Osteocyte (in vitro differentiated cells): ENCODE measurements at regions not wholly inside any gene's neighbourhood (a gene's known extent, or its start where the extent isn't known, plus 50 kb on each side); places are given as distances from the start of the nearest gene placed in this dataset.

Source experiments
- DNase-seq: peaks from one replicate; pipeline ENCODE4 v3.0.0; 2021; ENCODE audit warnings: mixed read lengths; ENCODE audit not compliant: unreplicated experiment; ENCODE audit errors: extremely low spot score
- H3K27ac Mint-ChIP-seq: one replicate; pipeline ENCODE4 v1.8.0; 2021; ENCODE audit warnings: mild to moderate bottlenecking, mixed read lengths; ENCODE audit not compliant: unreplicated experiment
- H3K27me3 Mint-ChIP-seq: one replicate; pipeline ENCODE4 v1.8.0; 2021; ENCODE audit warnings: mixed read lengths; ENCODE audit not compliant: unreplicated experiment
- H3K36me3 Mint-ChIP-seq: one replicate; pipeline ENCODE4 v1.8.0; 2021; ENCODE audit warnings: mixed read lengths; ENCODE audit not compliant: unreplicated experiment
- H3K4me1 Mint-ChIP-seq: one replicate; pipeline ENCODE4 v1.8.0; 2021; ENCODE audit warnings: mixed read lengths; ENCODE audit not compliant: unreplicated experiment
- H3K4me3 Mint-ChIP-seq: one replicate; pipeline ENCODE4 v1.8.0; 2021; ENCODE audit warnings: mild to moderate bottlenecking, moderate library complexity, mixed read lengths; ENCODE audit not compliant: unreplicated experiment
- H3K9me3 Mint-ChIP-seq: one replicate; pipeline ENCODE4 v1.8.0; 2021; ENCODE audit warnings: mixed read lengths; ENCODE audit not compliant: unreplicated experiment
- CTCF ChIP-seq: fragments of 200-600 bp; sonication (generic); IDR thresholded peaks from 2 replicates; pipeline ENCODE4 v1.5.0; 2021; ENCODE audit warnings: antibody characterized with exemption, mild to moderate bottlenecking, moderate library complexity

DNA sequence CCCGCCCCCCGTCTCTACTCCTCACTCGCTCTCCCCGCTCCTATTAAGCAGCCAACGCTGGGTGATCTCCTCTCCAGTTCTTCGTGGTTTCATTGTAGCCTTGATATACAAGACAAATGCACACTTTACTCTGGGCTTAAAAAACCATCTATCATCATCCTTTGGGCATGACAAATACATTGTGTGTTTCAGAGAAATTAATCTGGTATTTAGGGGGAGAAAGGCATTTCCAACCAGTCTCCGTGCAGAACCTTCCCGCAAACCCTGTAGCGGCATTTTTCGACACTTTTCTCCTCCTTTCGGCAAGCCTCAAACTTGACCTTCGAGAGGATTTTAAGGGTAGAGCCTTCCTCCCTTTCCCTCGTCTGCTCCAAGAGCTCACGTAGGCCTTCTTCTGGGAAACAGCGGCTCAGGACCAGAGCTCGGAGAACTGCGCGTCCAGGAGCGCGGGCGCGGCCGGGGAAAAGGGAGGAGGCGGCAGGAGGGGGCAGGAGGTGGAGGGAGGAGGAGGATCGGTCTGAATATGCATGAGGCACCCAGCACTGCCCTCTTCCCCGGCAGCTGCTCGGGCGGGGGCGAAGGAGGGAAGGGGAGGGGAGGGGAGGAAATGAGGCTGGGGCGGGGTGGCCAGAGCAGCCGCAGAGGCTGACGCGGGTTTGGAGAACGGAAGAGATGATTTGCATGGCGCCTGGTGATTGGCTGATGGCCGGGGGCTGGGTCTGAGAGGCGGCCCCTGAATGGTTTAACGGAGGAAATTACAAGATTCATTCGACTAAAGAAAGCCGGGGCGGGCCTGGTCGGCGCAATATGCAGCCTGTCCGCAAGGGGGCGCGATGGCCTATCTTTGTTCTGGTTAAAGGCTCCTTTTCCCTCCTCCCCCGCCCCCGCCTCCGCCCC is 127.5 kb downstream of the TMEM161B start:
- H3K27me3 Mint-ChIP-seq: peaks cover 18% of the 10 kb centered on the region
- DNase-seq: peak; percentile 97
- no peak overlapping the region for H3K4me3 Mint-ChIP-seq
- H3K9me3 Mint-ChIP-seq: no peaks in the 10 kb centered on the region
- TF ChIP-seq CTCF: peak; percentile 80
- H3K27ac Mint-ChIP-seq: no peak overlapping the region
- H3K36me3 Mint-ChIP-seq: no peaks in the 10 kb centered on the region
- H3K4me1 Mint-ChIP-seq: no peaks in the 10 kb centered on the region

DNA sequence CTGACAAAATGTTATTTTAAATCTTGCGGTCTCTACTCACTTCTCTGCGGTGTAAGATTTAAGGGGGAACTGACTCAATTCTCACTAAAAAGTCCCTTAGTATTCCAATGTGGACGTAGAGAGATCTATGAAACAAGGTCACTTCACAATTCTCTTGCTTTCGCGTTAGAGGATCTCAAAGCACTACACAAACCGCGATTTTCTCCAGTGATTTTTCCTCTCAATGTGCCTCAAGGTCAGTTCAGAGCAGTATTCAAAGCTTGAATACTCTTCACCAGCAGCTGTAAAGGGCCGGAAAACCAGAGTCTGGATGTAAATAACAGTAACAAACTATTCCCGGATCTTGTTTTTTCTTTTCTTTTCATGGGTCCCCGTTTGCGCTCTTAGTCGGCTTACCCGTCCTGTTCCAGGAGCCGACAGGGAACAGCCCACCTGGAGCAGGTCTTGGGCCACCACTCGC is 128.2 kb downstream of the TMEM161B start:
- no peaks in the 10 kb centered on the region for H3K36me3 Mint-ChIP-seq
- no peak overlapping the region for H3K4me3 Mint-ChIP-seq
- H3K4me1 Mint-ChIP-seq: no peaks in the 10 kb centered on the region
- DNase-seq: no peak
- no peak for TF ChIP-seq CTCF
- peaks cover 11% of the 10 kb centered on the region for H3K27me3 Mint-ChIP-seq
- no peaks in the 10 kb centered on the region for H3K9me3 Mint-ChIP-seq
- no peak overlapping the region for H3K27ac Mint-ChIP-seq

- Mint-ChIP-seq H3K36me3 (no peaks in the 10 kb centered on the region), H3K27ac (no peak overlapping the region), H3K9me3 (no peaks in the 10 kb centered on the region), H3K4me3 (no peak overlapping the region), H3K27me3 (peaks cover 23% of the 10 kb centered on the region), H3K4me1 (no peaks in the 10 kb centered on the region)
- no peak for TF ChIP-seq CTCF
- no peak for DNase-seq
Observed at GRCh38 chr5:88130211-88130815, 138.3 kb downstream of the TMEM161B start.

GRCh38 chr5:88128813-88129212 is 139.8 kb downstream of the TMEM161B start:
- Mint-ChIP-seq H3K36me3 (no peaks in the 10 kb centered on the region), H3K27me3 (peaks cover 14% of the 10 kb centered on the region), H3K27ac (no peak overlapping the region), H3K4me3 (no peak overlapping the region), H3K9me3 (peaks cover 3% of the 10 kb centered on the region), H3K4me1 (no peaks in the 10 kb centered on the region)
- no peak for DNase-seq
- TF ChIP-seq CTCF: no peak

DNA sequence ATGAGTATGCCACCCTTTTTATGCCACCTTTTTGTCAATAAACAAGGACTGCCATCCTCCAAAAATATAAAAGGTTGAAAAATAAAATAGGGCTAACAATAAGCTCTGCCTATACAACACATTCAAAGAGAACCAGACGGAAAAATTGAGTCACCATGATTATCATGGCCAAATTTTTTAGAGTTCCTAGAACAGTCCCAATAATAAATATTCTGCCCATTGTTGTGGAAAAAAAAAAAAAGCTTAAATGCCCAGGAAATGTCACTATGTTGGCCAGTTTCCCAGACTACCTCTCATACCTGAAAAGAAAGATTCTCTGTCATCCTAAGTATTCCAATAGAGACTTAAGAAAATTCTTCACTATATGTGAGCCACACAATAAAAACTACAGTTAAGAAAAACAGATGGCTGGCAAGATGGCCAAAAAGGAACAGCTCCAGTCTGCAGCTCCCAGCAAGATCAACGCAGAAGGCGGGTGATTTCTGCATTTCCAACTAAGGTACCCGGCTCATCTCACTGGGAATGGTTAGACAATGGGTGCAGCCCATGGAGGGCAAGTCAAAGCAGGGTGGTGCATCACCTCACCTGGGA is 149.0 kb downstream of the TMEM161B start:
- Mint-ChIP-seq H3K4me3 (no peak overlapping the region), H3K36me3 (no peaks in the 10 kb centered on the region)
- TF ChIP-seq CTCF: no peak

More for the DNA sequence above, 149.0 kb downstream of the TMEM161B start:
- H3K27ac Mint-ChIP-seq: no peak overlapping the region
- peaks cover 3% of the 10 kb centered on the region for H3K9me3 Mint-ChIP-seq
- no peaks in the 10 kb centered on the region for H3K27me3 Mint-ChIP-seq
- DNase-seq: no peak
- H3K4me1 Mint-ChIP-seq: no peaks in the 10 kb centered on the region
